GM12875 (cell line): ENCODE measurements at regions not wholly inside any gene's neighbourhood (a gene's known extent, or its start where the extent isn't known, plus 50 kb on each side); places are given as distances from the start of the nearest gene placed in this dataset.

Source experiments
- H3K4me3 ChIP-seq: one replicate; pipeline ENCODE4 v1.5.1; 2011; ENCODE audit warnings: low read depth, low read length, control low read depth
- CTCF ChIP-seq: IDR thresholded peaks from 2 replicates; pipeline ENCODE4 v1.5.1; 2011; ENCODE audit warnings: low read depth, mild to moderate bottlenecking, control low read depth, inconsistent platforms, low read length, moderate library complexity, borderline replicate concordance; ENCODE audit not compliant: insufficient read depth

DNA sequence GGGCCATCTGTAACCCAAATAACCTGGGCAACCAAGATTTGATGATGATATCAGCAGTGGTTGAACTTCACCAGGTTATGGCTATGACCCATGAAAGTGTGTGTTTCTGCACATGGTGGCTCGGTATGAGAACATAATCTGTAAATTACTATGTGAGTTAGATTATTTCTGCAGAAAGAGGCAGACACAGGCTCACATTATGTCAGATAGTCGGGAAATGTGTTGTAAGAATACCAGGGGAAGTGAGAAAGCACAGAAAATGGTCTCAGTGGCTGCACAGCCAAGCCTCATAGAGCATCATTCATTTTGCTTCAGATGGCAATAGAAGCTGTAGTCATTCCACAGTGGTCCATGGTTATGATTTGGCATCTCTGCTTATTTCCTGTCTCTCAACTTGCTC, 63.0 kb upstream of the RBPJ start:
- no peak for TF ChIP-seq CTCF
- H3K4me3 ChIP-seq, result no peak overlapping the region

DNA sequence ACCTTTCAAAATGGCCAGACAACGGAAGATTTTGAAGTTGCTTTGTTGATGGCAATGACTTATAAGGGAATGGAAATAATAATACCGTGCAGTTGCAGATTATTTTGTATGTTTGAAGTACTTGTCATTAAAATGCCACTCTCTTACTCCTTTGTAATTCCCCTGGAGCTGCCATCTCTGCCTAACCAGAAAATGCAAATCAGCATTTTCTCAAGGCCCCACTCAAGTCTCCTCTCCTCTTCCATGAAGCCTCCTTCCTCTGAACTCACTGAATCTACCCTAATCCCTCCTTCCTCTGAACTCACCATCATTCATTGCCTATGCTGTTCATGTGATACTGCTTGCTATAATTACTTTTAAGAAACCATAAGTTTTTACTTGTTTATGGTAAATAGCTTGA, 60.2 kb upstream of the RBPJ start:
- TF ChIP-seq CTCF, result no peak
- H3K4me3 ChIP-seq, result no peak overlapping the region

GRCh38 chr4:26261405-26261804, 59.4 kb upstream of the RBPJ start:
- TF ChIP-seq CTCF, result no peak
- H3K4me3 ChIP-seq, result no peak overlapping the region

GRCh38 chr4:26263165-26263564, 57.6 kb upstream of the RBPJ start:
- no peak overlapping the region for H3K4me3 ChIP-seq
- no peak for TF ChIP-seq CTCF

DNA sequence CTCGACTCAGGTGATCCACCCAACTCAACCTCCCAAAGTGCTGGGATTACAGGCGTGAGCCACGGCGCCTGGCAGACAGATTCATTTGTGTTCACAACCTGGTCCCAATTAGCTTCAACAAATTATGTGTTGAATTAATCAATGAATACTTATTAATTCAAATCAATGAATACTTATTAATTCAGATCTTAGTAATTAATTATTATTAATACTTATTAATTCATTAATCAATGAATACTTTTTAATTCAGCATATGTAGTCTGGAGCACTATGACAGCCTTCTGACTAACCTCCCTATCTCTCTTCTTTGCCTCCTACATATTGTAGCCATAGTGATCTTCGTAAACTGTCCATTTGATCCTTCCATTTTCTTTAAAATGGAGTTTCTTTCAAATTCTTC, 56.7 kb upstream of the RBPJ start:
- no peak for TF ChIP-seq CTCF

DNA sequence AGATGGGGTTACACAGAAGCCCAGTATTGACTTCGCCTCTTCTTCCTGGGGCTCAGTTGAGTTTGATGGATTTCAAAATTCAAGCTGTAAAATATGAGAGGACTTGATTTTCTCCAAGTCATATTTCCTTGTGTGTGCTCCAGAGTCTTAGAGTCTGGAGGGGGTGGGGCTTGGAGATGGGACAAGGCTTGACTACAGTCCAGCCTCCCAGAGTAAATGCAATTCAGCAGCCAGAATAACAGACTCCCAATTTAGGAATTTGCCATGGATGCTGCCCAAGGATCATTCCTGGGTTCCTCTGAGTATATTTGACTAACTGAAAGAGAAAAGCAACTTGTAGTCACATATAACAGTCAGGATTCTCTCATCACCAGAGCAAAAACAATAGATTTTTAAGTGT, 53.7 kb upstream of the RBPJ start:
- H3K4me3 ChIP-seq, result no peak overlapping the region
- no peak for TF ChIP-seq CTCF

More for the DNA sequence above, 56.7 kb upstream of the RBPJ start:
- H3K4me3 ChIP-seq, result no peak overlapping the region

DNA sequence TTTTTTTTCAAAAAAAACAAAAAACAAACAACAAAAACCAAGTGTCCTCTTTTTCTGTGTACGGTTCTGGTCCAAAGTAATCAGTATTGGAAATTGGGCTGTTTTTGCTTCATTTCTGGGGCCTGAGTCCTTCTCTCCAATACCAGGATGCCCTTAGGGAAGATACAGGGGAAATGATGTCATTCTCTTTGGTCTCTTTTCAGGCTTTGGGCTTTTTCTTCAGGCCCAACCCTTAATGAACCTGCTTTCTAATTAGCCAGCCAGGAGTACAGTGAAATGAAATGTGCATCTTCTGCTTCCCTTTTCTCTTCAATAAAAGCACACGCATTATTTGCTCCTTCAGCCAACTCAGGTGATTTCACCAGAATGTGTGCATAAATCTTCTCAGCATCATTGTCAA, 52.6 kb upstream of the RBPJ start:
- no peak overlapping the region for H3K4me3 ChIP-seq
- TF ChIP-seq CTCF, result no peak

GRCh38 chr4:26269038-26269437, 51.8 kb upstream of the RBPJ start:
- H3K4me3 ChIP-seq, result no peak overlapping the region
- TF ChIP-seq CTCF, result no peak
